A549 (cell line): ENCODE measurements at regions not wholly inside any gene's neighbourhood (a gene's known extent, or its start where the extent isn't known, plus 50 kb on each side); places are given as distances from the start of the nearest gene placed in this dataset.

ENCODE experiments used
- ATAC-seq, 2 experiments: fragments of 200-7000 bp in 1 of 2; fragments of >200 bp in 1 of 2; cut with Nextera tagmentation in 1 of 2; cut with Tn5 transposase in 1 of 2; 3 replicates each; pipeline versions ENCODE4 v1.8.0 to v1.9.1; 2018 to 2020; ENCODE audit warnings: mild to moderate bottlenecking in 1 of 2, moderate library complexity in 1 of 2
- CTCF ChIA-PET: fragments of 300-600 bp; sonication (Branson Sonifier 250); formaldehyde crosslinking; extraction: SDS; loops from one replicate; lab custom pipeline; 2021; ENCODE audit warnings: antibody characterized with exemption, inconsistent platforms; lab: Yijun Ruan, JAX
- POLR2A ChIA-PET: fragments of 350-600 bp; formaldehyde crosslinking; extraction: SDS; loops from one replicate; lab custom pipeline; 2021; ENCODE audit warnings: antibody characterized with exemption, inconsistent platforms; lab: Yijun Ruan, JAX
- DNase-seq, 2 experiments: peaks; one replicate each; pipeline versions ENCODE4 v3.0.0 to v3.0.0-alpha.2; 2011 to 2016; ENCODE audit warnings: low read depth in 1 of 2, low spot score in 1 of 2
- FAIRE-seq: peaks from 2 replicates; lab custom pipeline; 2011; peaks lifted over from hg19 to GRCh38; lab: Jason Lieb, UNC
- H3K27ac ChIP-seq, 2 experiments: fragments of >200 bp; sonication (Bioruptor Twin); formaldehyde crosslinking; 3 replicates each; pipeline ENCODE4 v1.5.1; 2016 to 2017
- H3K4me1 ChIP-seq: fragments of >200 bp; sonication (Bioruptor Twin); formaldehyde crosslinking; 3 replicates; pipeline ENCODE4 v1.6.1; 2016
- H3K4me2 ChIP-seq: fragments of >200 bp; sonication (Bioruptor Twin); formaldehyde crosslinking; 3 replicates; pipeline ENCODE4 v1.6.1; 2016
- H3K4me3 ChIP-seq: fragments of >200 bp; sonication (Bioruptor Twin); formaldehyde crosslinking; 3 replicates; pipeline ENCODE4 v1.5.1; 2016
- H3K9me3 ChIP-seq: fragments of >200 bp; sonication (Bioruptor Twin); formaldehyde crosslinking; 3 replicates; pipeline ENCODE4 v1.6.1; 2016
- BCL3 ChIP-seq: fragments of >200 bp; sonication (Bioruptor Twin); formaldehyde crosslinking; IDR thresholded peaks from 3 replicates; pipeline ENCODE4 v1.6.1; 2016
- BHLHE40 ChIP-seq: IDR thresholded peaks from 2 replicates; pipeline ENCODE4 v1.6.1; 2012; ENCODE audit warnings: low read depth, low read length, inconsistent platforms
- CHD2 ChIP-seq: fragments of 150-350 bp; IDR thresholded peaks from 2 replicates; pipeline ENCODE4 v1.6.1; 2014; ENCODE audit warnings: low read length; ENCODE audit not compliant: partially characterized antibody
- E2F6 ChIP-seq: IDR thresholded peaks from 2 replicates; pipeline ENCODE4 v1.6.1; 2012; ENCODE audit warnings: low read depth, borderline replicate concordance
- EP300 ChIP-seq, 2 experiments: fragments of >200 bp; sonication (Bioruptor Twin); formaldehyde crosslinking; IDR thresholded peaks; 2 replicates in 1 of 2; 3 replicates in 1 of 2; pipeline ENCODE4 v1.6.1; 2016 to 2017
- FOSB ChIP-seq: fragments of 250-450 bp; sonication (Bioruptor Pico); IDR thresholded peaks from 2 replicates; pipeline ENCODE4 v1.5.0; 2020; ENCODE audit warnings: mild to moderate bottlenecking, moderate library complexity
- FOSL2 ChIP-seq, 2 experiments: fragments of 450-650 bp in 1 of 2; fragments of >200 bp in 1 of 2; sonication (Bioruptor Twin) in 1 of 2; formaldehyde crosslinking; IDR thresholded peaks; 2 replicates each; pipeline versions ENCODE4 v1.5.0 to v1.6.1; 2016 to 2020; ENCODE audit warnings: mild to moderate bottlenecking in 1 of 2, moderate library complexity in 1 of 2
- GATA3 ChIP-seq: IDR thresholded peaks from 2 replicates; pipeline ENCODE4 v1.6.1; 2012; ENCODE audit warnings: borderline replicate concordance
- HDAC2 ChIP-seq: fragments of 200-600 bp; sonication (generic); IDR thresholded peaks from 2 replicates; pipeline ENCODE4 v1.6.1; 2016
- HEYL ChIP-seq: fragments of 250-450 bp; sonication (Bioruptor Pico); IDR thresholded peaks from 2 replicates; pipeline ENCODE4 v1.8.0; 2021; ENCODE audit warnings: mild to moderate bottlenecking, moderate library complexity
- HOXA7 ChIP-seq: fragments of 250-450 bp; sonication (Bioruptor Pico); IDR thresholded peaks from 2 replicates; pipeline ENCODE4 v1.5.0; 2020; ENCODE audit warnings: mild to moderate bottlenecking, moderate library complexity
- HOXB5 ChIP-seq: fragments of 250-450 bp; sonication (Bioruptor Pico); IDR thresholded peaks from 2 replicates; pipeline ENCODE4 v1.5.0; 2020; ENCODE audit warnings: mild to moderate bottlenecking, moderate library complexity
- KDM1A ChIP-seq: fragments of 200-600 bp; sonication (generic); IDR thresholded peaks from 2 replicates; pipeline ENCODE4 v1.6.1; 2016; ENCODE audit warnings: low read depth, mild to moderate bottlenecking
- KDM5A ChIP-seq: fragments of 200-600 bp; sonication (generic); IDR thresholded peaks from 2 replicates; pipeline ENCODE4 v1.6.1; 2016; ENCODE audit warnings: antibody characterized with exemption, mild to moderate bottlenecking
- MAFK ChIP-seq: fragments of 450-650 bp; IDR thresholded peaks from 2 replicates; pipeline ENCODE4 v1.6.1; 2014; ENCODE audit not compliant: partially characterized antibody
- MAZ ChIP-seq: fragments of 150-350 bp; IDR thresholded peaks from 2 replicates; pipeline ENCODE4 v1.6.1; 2014; ENCODE audit warnings: antibody characterized with exemption, low read depth, low read length, borderline replicate concordance
- PHF8 ChIP-seq: fragments of 200-600 bp; sonication (generic); IDR thresholded peaks from 2 replicates; pipeline ENCODE4 v1.6.1; 2016; ENCODE audit warnings: low read depth, mild to moderate bottlenecking, antibody characterized with exemption, moderate library complexity, borderline replicate concordance
- RARB ChIP-seq: fragments of 250-450 bp; sonication (Bioruptor Pico); IDR thresholded peaks from 2 replicates; pipeline ENCODE4 v1.8.0; 2021; ENCODE audit warnings: mild to moderate bottlenecking, moderate library complexity
- RCOR1 ChIP-seq: fragments of 150-350 bp; IDR thresholded peaks from 2 replicates; pipeline ENCODE4 v1.6.1; 2014; ENCODE audit warnings: antibody characterized with exemption, low read length, low read depth
- REST ChIP-seq: fragments of 200-600 bp; sonication (generic); IDR thresholded peaks from 2 replicates; pipeline ENCODE4 v1.6.1; 2016; ENCODE audit warnings: antibody characterized with exemption, mild to moderate bottlenecking, moderate library complexity
- RNF2 ChIP-seq: fragments of 200-600 bp; sonication (generic); IDR thresholded peaks from 2 replicates; pipeline ENCODE4 v1.6.1; 2016; ENCODE audit warnings: low read depth, mild to moderate bottlenecking, antibody characterized with exemption, moderate library complexity, borderline replicate concordance
- SREBF2 ChIP-seq: fragments of 450-650 bp; IDR thresholded peaks from 2 replicates; pipeline ENCODE4 v1.6.1; 2014; ENCODE audit warnings: mild to moderate bottlenecking, moderate library complexity
- ZNF302 ChIP-seq: fragments of 250-450 bp; sonication (Bioruptor Pico); IDR thresholded peaks from 2 replicates; pipeline ENCODE4 v1.9.0; 2021; ENCODE audit warnings: inconsistent platforms, mild to moderate bottlenecking, moderate library complexity
- ZSCAN20 ChIP-seq: fragments of 250-450 bp; sonication (Bioruptor Pico); IDR thresholded peaks from 2 replicates; pipeline ENCODE4 v1.8.0; 2022; ENCODE audit warnings: mild to moderate bottlenecking, moderate library complexity
- WGBS: methylation state at CpG from one replicate; pipeline ENCODE4 v1.1.6; 2017; ENCODE audit errors: missing lambda C conversion rate; 5-methylcytosine and 5-hydroxymethylcytosine counted together
- TF ChIP-seq, protein P1 (sequence below): fragments of 250-450 bp; sonication (Bioruptor Pico); IDR thresholded peaks from 2 replicates; pipeline ENCODE4 v1.5.0; 2021; ENCODE audit warnings: mild to moderate bottlenecking, moderate library complexity, borderline replicate concordance
- TF ChIP-seq, protein P2 (sequence below): fragments of >200 bp; sonication (Bioruptor Twin); formaldehyde crosslinking; IDR thresholded peaks from 2 replicates; pipeline ENCODE4 v1.6.1; 2016
- TF ChIP-seq, protein P3 (sequence below): IDR thresholded peaks from 2 replicates; pipeline ENCODE4 v1.6.1; 2012

GRCh38 chr4:92210906-92211305 is 92.9 kb upstream of the GRID2 start:
- Histone ChIP-seq H3K4me3 (no peak overlapping the region), H3K27ac (no peak overlapping the region), H3K4me2 (no peak overlapping the region), H3K4me1 (no peaks in the 10 kb centered on the region), H3K9me3 (no peaks in the 10 kb centered on the region)
- WGBS = 15% methylated on average over 4 of the region's 7 CpGs
- ChIA-PET CTCF (no interaction called here), POLR2A (no interaction called here)
- ATAC-seq (no peak), DNase-seq (no peak)
- TF ChIP-seq KDM1A = no peak
- TF ChIP-seq, protein P1, sequence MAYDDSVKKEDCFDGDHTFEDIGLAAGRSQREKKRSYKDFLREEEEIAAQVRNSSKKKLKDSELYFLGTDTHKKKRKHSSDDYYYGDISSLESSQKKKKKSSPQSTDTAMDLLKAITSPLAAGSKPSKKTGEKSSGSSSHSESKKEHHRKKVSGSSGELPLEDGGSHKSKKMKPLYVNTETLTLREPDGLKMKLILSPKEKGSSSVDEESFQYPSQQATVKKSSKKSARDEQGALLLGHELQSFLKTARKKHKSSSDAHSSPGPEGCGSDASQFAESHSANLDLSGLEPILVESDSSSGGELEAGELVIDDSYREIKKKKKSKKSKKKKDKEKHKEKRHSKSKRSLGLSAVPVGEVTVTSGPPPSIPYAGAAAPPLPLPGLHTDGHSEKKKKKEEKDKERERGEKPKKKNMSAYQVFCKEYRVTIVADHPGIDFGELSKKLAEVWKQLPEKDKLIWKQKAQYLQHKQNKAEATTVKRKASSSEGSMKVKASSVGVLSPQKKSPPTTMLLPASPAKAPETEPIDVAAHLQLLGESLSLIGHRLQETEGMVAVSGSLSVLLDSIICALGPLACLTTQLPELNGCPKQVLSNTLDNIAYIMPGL (CRISPR knock-in tag) = no peak
- TF ChIP-seq BCL3 = no peak
- no peak for TF ChIP-seq RNF2
- TF ChIP-seq CHD2 = no peak
- no peak for TF ChIP-seq FOSB
- TF ChIP-seq RCOR1 = no peak
- no peak for TF ChIP-seq PHF8
- no peak for TF ChIP-seq E2F6
- no peak for TF ChIP-seq SREBF2
- TF ChIP-seq, protein P2, sequence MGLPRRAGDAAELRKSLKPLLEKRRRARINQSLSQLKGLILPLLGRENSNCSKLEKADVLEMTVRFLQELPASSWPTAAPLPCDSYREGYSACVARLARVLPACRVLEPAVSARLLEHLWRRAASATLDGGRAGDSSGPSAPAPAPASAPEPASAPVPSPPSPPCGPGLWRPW = no peak
- no peak for TF ChIP-seq RARB (CRISPR knock-in tag)
- no peak for TF ChIP-seq GATA3
- no peak for TF ChIP-seq ZNF302 (CRISPR knock-in tag)
- TF ChIP-seq, protein P3, sequence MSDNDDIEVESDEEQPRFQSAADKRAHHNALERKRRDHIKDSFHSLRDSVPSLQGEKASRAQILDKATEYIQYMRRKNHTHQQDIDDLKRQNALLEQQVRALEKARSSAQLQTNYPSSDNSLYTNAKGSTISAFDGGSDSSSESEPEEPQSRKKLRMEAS = no peak
- TF ChIP-seq EP300 (IDR thresholded peaks at IDR 0.05) = no peak
- no peak for TF ChIP-seq HOXB5 (CRISPR knock-in tag)
- no peak for TF ChIP-seq BHLHE40
- no peak for TF ChIP-seq MAZ
- no peak for TF ChIP-seq HDAC2
- TF ChIP-seq, all 56 proteins: peak for 0
- no peak for FAIRE-seq

DNA sequence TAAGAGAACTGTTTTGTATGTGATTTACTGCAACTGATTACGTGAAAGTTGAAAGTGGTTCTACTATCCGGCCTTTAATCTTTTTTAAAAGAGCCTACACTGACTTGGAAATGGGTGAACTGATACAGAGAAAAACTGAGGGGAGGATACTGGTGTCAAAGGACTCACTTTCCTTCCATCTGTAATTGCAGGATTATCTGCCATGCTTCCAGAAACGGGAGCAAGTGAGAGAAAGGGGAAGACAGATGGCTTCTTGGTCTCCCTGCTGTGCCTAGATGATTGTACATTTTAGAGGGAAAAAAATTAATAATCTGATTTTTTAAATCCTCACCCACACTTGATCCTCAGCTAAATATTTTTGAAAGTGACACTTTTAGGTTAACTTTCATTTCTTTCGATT is 88.3 kb upstream of the GRID2 start:
- no peak for FAIRE-seq
- Histone ChIP-seq H3K9me3 (no peaks in the 10 kb centered on the region), H3K4me3 (no peak overlapping the region), H3K4me1 (no peaks in the 10 kb centered on the region), H3K4me2 (no peak overlapping the region), H3K27ac (no peak overlapping the region)
- ChIA-PET POLR2A (no interaction called here), CTCF (no interaction called here)
- no peak for ATAC-seq
- DNase-seq = no peak
- WGBS = 16% methylated on average over 4 of the region's 4 CpGs
- TF ChIP-seq MAFK (no peak), HOXA7 (CRISPR knock-in tag) (no peak), ZSCAN20 (no peak), E2F6 (no peak), KDM5A (no peak), FOSL2 (IDR thresholded peaks at IDR 0.05) (no peak), FOSL2 (CRISPR knock-in tag; IDR thresholded peaks at IDR 0.05) (no peak), HEYL (no peak), REST (no peak)
